Stomach (tissue), 8 donors: ENCODE measurements at regions not wholly inside any gene's neighbourhood (a gene's known extent, or its start where the extent isn't known, plus 50 kb on each side); places are given as distances from the start of the nearest gene placed in this dataset.

Experiments used
- DNase-seq, 2 donors: peaks; one replicate each; pipeline versions ENCODE4 v3.0.0 to v3.0.0-alpha.2; 2013 to 2019
- H3K27ac ChIP-seq, 5 donors: fragments of 200-600 bp in 4 of 5; sonication (generic) in 4 of 5; one replicate each; pipeline ENCODE4 v1.5.1; 2013 to 2019; ENCODE audit warnings: mild to moderate bottlenecking in 1 of 5, moderate library complexity in 1 of 5
- H3K27me3 ChIP-seq, 3 donors: fragments of 200-600 bp; sonication (generic); one replicate each; pipeline ENCODE4 v1.5.1; 2017 to 2019; ENCODE audit warnings: mixed run types in 1 of 3
- H3K36me3 ChIP-seq, 4 donors: fragments of 200-600 bp; sonication (generic); 1 replicate in 3 of 4; 2 replicates in 1 of 4; pipeline ENCODE4 v1.5.1; 2016 to 2019
- H3K4me1 ChIP-seq, 4 donors: fragments of 200-600 bp; sonication (generic); one replicate each; pipeline ENCODE4 v1.5.1; 2016 to 2019
- H3K4me3 ChIP-seq, 4 donors: fragments of 200-600 bp; sonication (generic) in 3 of 4; one replicate each; pipeline ENCODE4 v1.5.1; 2016 to 2019; ENCODE audit warnings: mild to moderate bottlenecking in 1 of 4
- H3K9me3 ChIP-seq, 4 donors: fragments of 200-600 bp; sonication (generic); one replicate each; pipeline ENCODE4 v1.5.1; 2016 to 2019
- EP300 ChIP-seq: sonication (generic); formaldehyde crosslinking; IDR thresholded peaks from one replicate; pipeline ENCODE4 v1.6.1; 2017; ENCODE audit warnings: antibody characterized with exemption
- POLR2A ChIP-seq, 4 donors: fragments of 450-650 bp; IDR thresholded peaks; one replicate each; pipeline ENCODE4 v1.6.1; 2016; ENCODE audit warnings: antibody characterized with exemption in 4 of 4, control low read depth in 2 of 4, mild to moderate bottlenecking in 1 of 4, moderate library complexity in 1 of 4
- POLR2AphosphoS5 ChIP-seq, 3 donors: sonication (generic); formaldehyde crosslinking; IDR thresholded peaks; one replicate each; pipeline ENCODE4 v1.6.1; 2016; ENCODE audit warnings: antibody characterized with exemption in 3 of 3
- WGBS, 5 donors: extraction: QIAGEN DNeasy Blood & Tissue Kit in 3 of 5; methylation state at CpG; one replicate each; pipeline versions ENCODE4 v1.1.5 to v1.1.7; 2013 to 2018; 5-methylcytosine and 5-hydroxymethylcytosine counted together
- intact Hi-C: fragments of 100-400 bp; cut with DNase I; formaldehyde crosslinking; loops from one replicate; pipeline ENCODE4 v1.15.1; 2023; ENCODE audit warnings: low total_unique reads
- TF ChIP-seq, protein P1 (sequence below), 7 experiments: fragments of 450-650 bp in 4 of 7; fragments of 200-600 bp in 3 of 7; sonication (generic) in 3 of 7; IDR thresholded peaks; one replicate each; pipeline ENCODE4 v1.5.1; 2016 to 2019; ENCODE audit warnings: antibody characterized with exemption in 7 of 7, control low read depth in 2 of 7, mild to moderate bottlenecking in 1 of 7
- donor health status: healthy with polysubstance abuse.
- donor health status: Bipolar disorder and iron deficiency.
- donor health status: healthy.

DNA sequence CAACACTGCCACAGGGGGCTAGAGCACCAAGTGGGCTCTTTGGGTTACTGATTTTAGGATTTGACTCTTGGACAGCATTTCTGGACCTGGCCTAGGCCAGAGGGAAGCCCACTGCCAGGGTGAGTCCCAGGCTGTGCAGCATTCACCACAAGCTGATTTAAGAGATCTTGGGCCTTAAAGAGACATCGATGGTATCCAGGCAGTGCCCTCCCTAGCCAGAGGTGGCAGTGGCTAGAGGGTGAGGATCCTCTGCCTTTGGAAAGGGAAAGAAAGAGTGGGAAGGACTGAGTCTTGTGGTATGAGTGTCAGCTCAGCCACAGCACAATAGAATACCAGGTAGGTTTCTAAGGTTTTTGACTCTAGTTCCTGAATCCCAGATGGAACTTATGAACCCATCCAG is 613.9 kb downstream of the FAT4 start:
- Histone ChIP-seq H3K27ac (no peak overlapping the region), H3K27me3 (no peaks in the 10 kb centered on the region), H3K4me1 (no peaks in the 10 kb centered on the region), H3K9me3 (peaks cover 0 to 21% (median 0%) of the 10 kb centered on the region in 4 donors), H3K36me3 (no peaks in the 10 kb centered on the region), H3K4me3 (no peak overlapping the region)
- 84 to 100% (median 100%) methylated on average over 1 of the region's 1 CpG for WGBS, 5 donors
- intact Hi-C loops: no loop called here
- TF ChIP-seq, protein P1, sequence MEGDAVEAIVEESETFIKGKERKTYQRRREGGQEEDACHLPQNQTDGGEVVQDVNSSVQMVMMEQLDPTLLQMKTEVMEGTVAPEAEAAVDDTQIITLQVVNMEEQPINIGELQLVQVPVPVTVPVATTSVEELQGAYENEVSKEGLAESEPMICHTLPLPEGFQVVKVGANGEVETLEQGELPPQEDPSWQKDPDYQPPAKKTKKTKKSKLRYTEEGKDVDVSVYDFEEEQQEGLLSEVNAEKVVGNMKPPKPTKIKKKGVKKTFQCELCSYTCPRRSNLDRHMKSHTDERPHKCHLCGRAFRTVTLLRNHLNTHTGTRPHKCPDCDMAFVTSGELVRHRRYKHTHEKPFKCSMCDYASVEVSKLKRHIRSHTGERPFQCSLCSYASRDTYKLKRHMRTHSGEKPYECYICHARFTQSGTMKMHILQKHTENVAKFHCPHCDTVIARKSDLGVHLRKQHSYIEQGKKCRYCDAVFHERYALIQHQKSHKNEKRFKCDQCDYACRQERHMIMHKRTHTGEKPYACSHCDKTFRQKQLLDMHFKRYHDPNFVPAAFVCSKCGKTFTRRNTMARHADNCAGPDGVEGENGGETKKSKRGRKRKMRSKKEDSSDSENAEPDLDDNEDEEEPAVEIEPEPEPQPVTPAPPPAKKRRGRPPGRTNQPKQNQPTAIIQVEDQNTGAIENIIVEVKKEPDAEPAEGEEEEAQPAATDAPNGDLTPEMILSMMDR (IDR thresholded peaks at IDR 0.05): no peak
- TF ChIP-seq POLR2A (IDR thresholded peaks at IDR 0.05) (no peak), EP300 (no peak), POLR2AphosphoS5 (IDR thresholded peaks at IDR 0.05) (no peak)
- DNase-seq: no peak

DNA sequence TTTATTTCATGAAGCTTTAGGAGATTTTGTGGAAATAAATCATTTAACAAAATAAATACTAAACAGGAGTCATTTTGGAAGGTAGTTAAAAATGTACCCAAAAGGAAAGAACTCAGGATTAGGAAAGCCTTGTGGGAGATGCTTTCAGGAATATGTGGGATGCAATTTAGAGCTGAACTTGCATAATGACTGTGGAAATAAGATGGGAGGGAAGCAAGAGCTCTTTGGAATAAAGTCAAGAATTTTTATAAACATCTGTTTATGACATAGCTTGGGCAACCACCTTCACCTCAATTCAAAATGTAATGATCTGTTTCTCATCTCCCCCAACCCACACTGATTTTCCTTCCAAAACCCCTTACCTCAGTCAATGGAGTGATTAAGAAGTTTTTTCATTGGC is 623.8 kb downstream of the FAT4 start:
- no peaks in the 10 kb centered on the region for H3K27me3 ChIP-seq
- H3K36me3 ChIP-seq: no peaks in the 10 kb centered on the region
- DNase-seq: no peak
- peaks cover 0 to 13% (median 3%) of the 10 kb centered on the region in 4 donors for H3K9me3 ChIP-seq
- H3K27ac ChIP-seq: no peak overlapping the region
- H3K4me1 ChIP-seq: no peaks in the 10 kb centered on the region
- intact Hi-C loops: no loop called here
- TF ChIP-seq, protein P1 (IDR thresholded peaks at IDR 0.05): no peak
- TF ChIP-seq POLR2A (IDR thresholded peaks at IDR 0.05) (no peak), POLR2AphosphoS5 (IDR thresholded peaks at IDR 0.05) (no peak), EP300 (no peak)
- H3K4me3 ChIP-seq: no peak overlapping the region

DNA sequence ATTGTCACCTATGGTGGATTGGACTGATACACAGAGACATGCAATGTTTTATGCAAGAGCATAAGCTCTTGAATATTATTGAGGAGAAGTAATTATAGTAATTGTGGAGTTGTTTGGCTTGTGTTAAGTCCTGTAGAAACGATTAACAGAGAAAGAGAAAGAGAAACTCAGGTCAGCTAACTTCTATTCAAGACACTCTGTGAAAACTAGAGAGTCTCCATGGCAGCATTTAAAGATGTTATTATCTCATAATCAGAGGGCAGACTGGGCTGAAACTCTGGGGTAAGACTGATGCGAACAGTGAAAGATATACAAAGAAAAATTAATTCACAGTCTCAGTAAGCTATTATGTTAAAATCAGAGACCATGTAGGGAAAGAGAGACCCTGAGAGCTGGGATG is 625.7 kb downstream of the FAT4 start:
- no peaks in the 10 kb centered on the region for H3K36me3 ChIP-seq
- WGBS, 5 donors: 50 to 63% (median 55%) methylated on average over 2 of the region's 2 CpGs
- no peak overlapping the region for H3K27ac ChIP-seq
- H3K9me3 ChIP-seq: no peaks in the 10 kb centered on the region
- H3K4me1 ChIP-seq: no peaks in the 10 kb centered on the region
- DNase-seq: no peak
- intact Hi-C loops: no loop called here
- no peaks in the 10 kb centered on the region for H3K27me3 ChIP-seq
- H3K4me3 ChIP-seq: no peak overlapping the region
- TF ChIP-seq POLR2A (IDR thresholded peaks at IDR 0.05) (no peak), POLR2AphosphoS5 (IDR thresholded peaks at IDR 0.05) (no peak)
- TF ChIP-seq, protein P1 (IDR thresholded peaks at IDR 0.05): no peak

DNA sequence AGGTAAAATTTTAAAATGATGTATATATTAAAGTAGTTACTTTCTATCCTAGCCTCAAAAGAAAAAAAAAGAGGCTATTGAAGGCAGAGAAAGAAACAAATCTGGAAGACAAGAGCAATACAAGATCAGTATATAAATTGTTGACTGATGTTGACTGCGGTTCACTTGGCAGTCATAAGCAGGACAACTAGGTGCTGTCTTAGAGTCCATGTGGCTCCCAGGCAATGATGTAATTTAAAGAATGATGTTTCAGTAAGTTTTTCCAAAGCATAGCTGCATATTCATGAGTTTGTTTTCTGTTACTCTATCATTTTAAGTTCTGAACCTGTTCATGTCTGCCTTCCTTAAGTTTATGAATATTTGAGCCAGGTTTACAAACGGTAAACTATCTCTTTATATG is 630.2 kb downstream of the FAT4 start:
- no peak for DNase-seq
- no peak overlapping the region for H3K27ac ChIP-seq
- intact Hi-C loops: no loop called here
- no peak for TF ChIP-seq POLR2A (IDR thresholded peaks at IDR 0.05)
- TF ChIP-seq, protein P1 (IDR thresholded peaks at IDR 0.05): no peak
- no peak for TF ChIP-seq EP300
- TF ChIP-seq POLR2AphosphoS5 (IDR thresholded peaks at IDR 0.05): no peak
- no peaks in the 10 kb centered on the region for H3K36me3 ChIP-seq
- 85 to 89% (median 87%) methylated on average over 2 of the region's 2 CpGs for WGBS, 5 donors
- H3K4me1 ChIP-seq: no peaks in the 10 kb centered on the region
- no peak overlapping the region for H3K4me3 ChIP-seq
- H3K27me3 ChIP-seq: no peaks in the 10 kb centered on the region
- H3K9me3 ChIP-seq: no peaks in the 10 kb centered on the region
